ENCODE measurements at regions not wholly inside any gene's neighbourhood (a gene's known extent, or its start where the extent isn't known, plus 50 kb on each side); places are given as distances from the start of the nearest gene placed in this dataset.

DNA sequence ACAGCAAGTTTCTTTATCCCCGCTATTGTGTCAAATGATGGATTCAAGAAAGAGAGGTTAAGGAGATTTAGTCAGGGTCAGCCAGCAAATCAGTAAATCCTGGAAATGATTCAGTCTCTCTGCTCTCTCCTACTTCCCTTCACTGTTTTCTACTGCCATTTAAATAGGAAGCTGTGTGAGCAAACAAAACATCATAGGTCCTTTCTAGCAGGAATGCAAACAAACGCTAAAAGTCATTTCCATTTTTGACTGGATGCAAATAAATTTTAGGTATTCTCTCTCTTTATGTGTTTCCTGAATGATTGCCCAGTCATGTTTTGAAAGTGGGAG lies 299.4 kb upstream of the RORA start:
- ChIA-PET CTCF (no interaction called here), POLR2A (no interaction called here)
- Mint-ChIP-seq H3K9me3 (no peaks in the 10 kb centered on the region), H3K27me3 (no peaks in the 10 kb centered on the region), H3K4me3 (no peak overlapping the region), H3K4me1 (peaks cover 16% of the 10 kb centered on the region), H3K36me3 (ENCODE audit: low read depth) (no peaks in the 10 kb centered on the region), H3K27ac (no peak overlapping the region)
- intact Hi-C loops (cut with micrococcal nuclease), result no loop called here
- ATAC-seq (ENCODE audit: low read depth), result no peak
- no peak for DNase-seq
- TF ChIP-seq, protein P1, sequence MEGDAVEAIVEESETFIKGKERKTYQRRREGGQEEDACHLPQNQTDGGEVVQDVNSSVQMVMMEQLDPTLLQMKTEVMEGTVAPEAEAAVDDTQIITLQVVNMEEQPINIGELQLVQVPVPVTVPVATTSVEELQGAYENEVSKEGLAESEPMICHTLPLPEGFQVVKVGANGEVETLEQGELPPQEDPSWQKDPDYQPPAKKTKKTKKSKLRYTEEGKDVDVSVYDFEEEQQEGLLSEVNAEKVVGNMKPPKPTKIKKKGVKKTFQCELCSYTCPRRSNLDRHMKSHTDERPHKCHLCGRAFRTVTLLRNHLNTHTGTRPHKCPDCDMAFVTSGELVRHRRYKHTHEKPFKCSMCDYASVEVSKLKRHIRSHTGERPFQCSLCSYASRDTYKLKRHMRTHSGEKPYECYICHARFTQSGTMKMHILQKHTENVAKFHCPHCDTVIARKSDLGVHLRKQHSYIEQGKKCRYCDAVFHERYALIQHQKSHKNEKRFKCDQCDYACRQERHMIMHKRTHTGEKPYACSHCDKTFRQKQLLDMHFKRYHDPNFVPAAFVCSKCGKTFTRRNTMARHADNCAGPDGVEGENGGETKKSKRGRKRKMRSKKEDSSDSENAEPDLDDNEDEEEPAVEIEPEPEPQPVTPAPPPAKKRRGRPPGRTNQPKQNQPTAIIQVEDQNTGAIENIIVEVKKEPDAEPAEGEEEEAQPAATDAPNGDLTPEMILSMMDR (IDR thresholded peaks at IDR 0.05), result no peak

DNA sequence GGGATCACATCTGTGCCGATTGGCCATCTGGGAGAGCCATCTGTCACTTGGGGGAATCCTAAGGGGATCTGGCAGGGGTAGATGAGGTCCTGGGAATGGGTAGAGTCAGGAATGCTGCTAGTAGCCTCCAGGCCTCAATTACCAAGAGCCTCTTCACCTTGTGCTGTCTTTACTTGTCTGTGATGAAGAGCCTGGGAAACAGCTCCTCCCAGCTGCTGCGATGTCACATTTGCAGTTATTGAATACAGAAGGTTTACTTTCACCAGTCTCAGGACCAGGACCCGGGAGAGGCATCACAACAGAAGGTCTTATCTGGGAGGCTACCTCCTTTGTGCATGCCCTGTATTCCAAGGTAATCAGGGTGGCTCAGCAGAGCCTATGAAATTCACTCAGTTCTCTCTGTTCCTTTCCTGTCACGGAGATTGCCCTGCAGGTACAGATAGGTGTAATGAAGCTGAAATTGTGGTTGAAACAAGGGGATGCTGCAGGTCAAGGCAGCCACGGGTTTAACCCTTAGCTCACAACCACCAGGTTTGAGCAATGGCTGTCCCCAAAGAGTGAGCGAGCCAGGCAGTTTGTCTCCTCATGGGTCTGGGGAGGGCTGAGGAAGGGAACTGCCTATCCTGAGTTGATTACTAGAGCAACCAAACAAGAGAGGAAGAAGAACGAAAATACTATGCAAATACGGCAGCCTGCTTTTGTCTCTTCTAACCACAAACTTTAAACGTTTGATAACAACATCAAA lies 298.9 kb upstream of the RORA start:
- H3K9me3 Mint-ChIP-seq, result no peaks in the 10 kb centered on the region
- H3K36me3 Mint-ChIP-seq (ENCODE audit: low read depth), result no peaks in the 10 kb centered on the region
- intact Hi-C loops (cut with micrococcal nuclease), result no loop called here
- ChIA-PET CTCF (no interaction called here), POLR2A (no interaction called here)
- H3K27ac Mint-ChIP-seq, result no peak overlapping the region
- no peak for DNase-seq
- H3K4me1 Mint-ChIP-seq, result peaks cover 16% of the 10 kb centered on the region
- H3K27me3 Mint-ChIP-seq, result no peaks in the 10 kb centered on the region
- TF ChIP-seq, protein P1 (IDR thresholded peaks at IDR 0.05), result no peak
- H3K4me3 Mint-ChIP-seq, result no peak overlapping the region
- ATAC-seq (ENCODE audit: low read depth), result no peak

DNA sequence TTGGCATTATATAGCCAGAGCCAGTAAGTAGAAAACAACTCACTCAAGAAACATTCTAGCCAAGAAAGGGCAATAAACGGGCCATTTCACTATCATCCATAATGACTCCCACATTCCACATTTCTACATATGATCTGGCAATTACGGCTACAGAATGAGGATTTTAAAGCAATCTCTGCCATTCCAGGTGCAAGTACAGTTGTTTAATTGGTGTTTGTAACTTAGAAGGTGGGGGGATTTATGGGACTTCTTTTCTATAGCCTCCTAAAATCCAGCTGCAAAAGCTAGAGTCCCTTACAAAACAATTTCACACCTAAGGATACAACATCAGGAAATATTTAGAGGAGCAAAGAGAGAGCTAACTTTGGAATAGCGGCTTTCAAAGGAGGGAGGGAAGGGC lies 295.4 kb upstream of the RORA start:
- no peaks in the 10 kb centered on the region for H3K9me3 Mint-ChIP-seq
- ATAC-seq (ENCODE audit: low read depth), result no peak
- peaks cover 16% of the 10 kb centered on the region for H3K4me1 Mint-ChIP-seq
- no peaks in the 10 kb centered on the region for H3K36me3 Mint-ChIP-seq (ENCODE audit: low read depth)
- ChIA-PET POLR2A (no interaction called here), CTCF (no interaction called here)
- no peak overlapping the region for H3K4me3 Mint-ChIP-seq
- H3K27me3 Mint-ChIP-seq, result no peaks in the 10 kb centered on the region
- intact Hi-C loops (cut with micrococcal nuclease), result no loop called here
- TF ChIP-seq, protein P1 (IDR thresholded peaks at IDR 0.05), result no peak
- H3K27ac Mint-ChIP-seq, result no peak overlapping the region
- no peak for DNase-seq

DNA sequence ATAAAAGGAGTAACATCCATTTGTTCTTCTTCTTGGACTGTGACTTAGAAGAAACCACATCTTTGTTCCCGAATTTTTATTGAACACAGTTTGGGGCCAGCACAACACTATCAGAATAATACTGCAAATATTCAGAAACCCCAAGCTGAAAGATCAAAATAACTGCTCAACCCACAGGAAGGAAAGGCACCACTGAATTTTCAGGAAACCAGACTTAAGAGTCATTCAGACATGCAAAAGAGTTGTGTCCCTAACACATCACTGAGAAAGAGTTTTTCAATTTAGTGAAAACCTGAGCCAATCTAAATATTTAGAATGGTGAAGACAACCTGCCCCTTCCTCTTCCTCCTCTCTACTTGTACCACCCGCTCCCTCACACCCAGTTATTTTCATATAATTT lies 295.0 kb upstream of the RORA start:
- TF ChIP-seq, protein P1 (IDR thresholded peaks at IDR 0.05), result no peak

DNA sequence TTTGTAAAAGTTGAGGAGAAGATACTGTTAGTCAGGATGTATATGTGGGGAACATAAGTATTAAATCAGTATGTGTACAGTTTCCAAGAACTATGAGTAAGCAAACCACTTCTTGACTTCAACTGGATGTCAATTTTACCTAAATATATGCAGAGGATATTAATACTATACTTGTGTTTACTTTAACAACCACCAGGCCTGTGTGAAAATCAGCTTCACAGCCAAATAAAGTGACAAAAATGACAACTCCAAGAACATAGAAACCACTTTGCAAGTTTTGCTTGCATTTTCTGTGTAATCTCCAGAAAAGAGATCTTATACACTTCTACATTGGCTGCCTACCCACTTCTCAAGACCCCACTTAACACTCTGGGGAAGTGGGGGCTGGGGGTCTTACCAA lies 293.3 kb upstream of the RORA start:
- intact Hi-C loops (cut with micrococcal nuclease), result no loop called here
- POLR2A ChIA-PET, result no interaction called here
- Mint-ChIP-seq H3K4me3 (no peak overlapping the region), H3K27me3 (peaks cover 2% of the 10 kb centered on the region), H3K36me3 (ENCODE audit: low read depth) (no peaks in the 10 kb centered on the region), H3K9me3 (no peaks in the 10 kb centered on the region), H3K4me1 (peaks cover 6% of the 10 kb centered on the region), H3K27ac (no peak overlapping the region)
- CTCF ChIA-PET, result no interaction called here
- TF ChIP-seq, protein P1 (IDR thresholded peaks at IDR 0.05), result no peak
- ATAC-seq (ENCODE audit: low read depth), result no peak
- no peak for DNase-seq

More for the DNA sequence above, 295.0 kb upstream of the RORA start:
- CTCF ChIA-PET, result no interaction called here
- intact Hi-C loops (cut with micrococcal nuclease), result no loop called here
- no peaks in the 10 kb centered on the region for H3K36me3 Mint-ChIP-seq (ENCODE audit: low read depth)
- ATAC-seq (ENCODE audit: low read depth) (no peak), DNase-seq (no peak)
- POLR2A ChIA-PET, result no interaction called here
- H3K4me3 Mint-ChIP-seq, result no peak overlapping the region
- H3K4me1 Mint-ChIP-seq, result peaks cover 16% of the 10 kb centered on the region
- no peak overlapping the region for H3K27ac Mint-ChIP-seq
- peaks cover 2% of the 10 kb centered on the region for H3K27me3 Mint-ChIP-seq
- no peaks in the 10 kb centered on the region for H3K9me3 Mint-ChIP-seq

Data from activated B cell treated with CpG ODN at 0.5 μM for 24 hours (primary cell).